ENCODE measurements at regions not wholly inside any gene's neighbourhood (a gene's known extent, or its start where the extent isn't known, plus 50 kb on each side); places are given as distances from the start of the nearest gene placed in this dataset.
A peak's percentile ranks its signal among the peaks of the same experiment; 100 is the strongest.
"Not testable (repeated sequence)": the region's sequence is repeated elsewhere in the genome, so short reads cannot be mapped to it uniquely, and the experiment has no call there.

- not testable (repeated sequence) for DNase-seq
Observed at GRCh38 chr10:46645110-46645509, 66.2 kb downstream of the SYT15 start.

- DNase-seq: not testable (repeated sequence)
Observed at GRCh38 chr10:46646132-46646531, 67.2 kb downstream of the SYT15 start.

- DNase-seq: not testable (repeated sequence)
Observed at GRCh38 chr10:46650967-46651366, 72.0 kb downstream of the SYT15 start.

- not testable (repeated sequence) for DNase-seq
Observed at GRCh38 chr10:46657437-46657836, 78.5 kb downstream of the SYT15 start.

DNA sequence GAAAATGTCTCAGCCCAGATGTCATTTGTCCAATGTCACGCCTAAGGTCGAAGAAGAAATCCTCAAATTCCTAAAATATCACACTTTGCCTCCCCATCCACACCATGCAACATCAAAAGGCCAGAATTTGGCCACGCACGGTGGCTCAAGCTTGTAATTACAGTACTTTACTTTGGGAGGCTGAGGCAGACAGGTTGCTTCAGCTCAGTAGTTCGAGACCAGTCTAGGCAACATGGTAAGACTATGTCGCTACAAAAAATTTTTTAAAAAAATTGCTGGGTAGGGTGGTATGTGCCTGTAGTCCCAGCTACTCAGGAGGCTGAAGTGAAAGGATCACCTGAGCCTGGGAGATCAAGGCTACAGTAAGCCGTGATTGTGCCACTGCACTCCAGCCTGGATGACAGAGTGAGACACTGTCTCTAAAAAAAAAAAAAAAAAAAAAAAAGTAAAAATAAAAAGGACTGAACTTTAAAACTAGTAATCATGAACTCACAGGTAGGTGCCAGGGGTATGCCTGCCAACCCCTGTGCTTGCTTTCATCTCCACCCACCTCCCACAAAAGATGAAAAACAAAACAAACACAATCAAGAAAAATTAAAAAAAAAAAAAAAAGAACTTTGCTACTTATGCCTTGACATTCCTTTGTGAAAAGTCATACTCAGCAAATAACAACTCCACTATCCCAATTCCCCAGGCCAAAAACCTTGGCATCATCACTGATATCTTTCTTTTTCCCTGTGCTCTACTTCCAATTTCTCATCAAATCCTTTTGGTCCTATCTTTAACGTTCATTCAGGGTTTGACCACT is 81.3 kb downstream of the SYT15 start:
- DNase-seq: not testable (repeated sequence)

DNA sequence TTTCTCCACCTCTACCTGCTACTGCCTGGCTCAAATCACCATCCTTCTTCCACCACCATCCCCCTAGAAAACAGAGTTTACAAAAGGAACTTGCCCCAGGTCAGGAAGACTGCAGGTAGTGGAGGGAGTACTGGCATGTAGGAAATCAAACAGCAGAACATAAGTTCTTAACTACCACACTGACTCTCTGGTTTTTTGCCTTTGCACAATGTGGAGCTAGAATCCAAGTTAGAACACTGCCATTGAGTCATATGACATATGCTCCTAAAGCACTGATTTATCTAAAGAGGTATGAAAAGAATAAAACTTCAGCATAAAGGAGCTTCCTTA is 81.9 kb downstream of the SYT15 start:
- not testable (repeated sequence) for DNase-seq

GRCh38 chr10:46665536-46665935 is 86.6 kb downstream of the SYT15 start:
- not testable (repeated sequence) for DNase-seq

- DNase-seq: not testable (repeated sequence)
Observed at GRCh38 chr10:46668357-46668997, 89.5 kb downstream of the SYT15 start.

GRCh38 chr10:46677836-46678435 is 99.0 kb downstream of the SYT15 start:
- not testable (repeated sequence) for DNase-seq

GRCh38 chr10:46691397-46691796 is 112.5 kb downstream of the SYT15 start:
- not testable (repeated sequence) for DNase-seq

DNA sequence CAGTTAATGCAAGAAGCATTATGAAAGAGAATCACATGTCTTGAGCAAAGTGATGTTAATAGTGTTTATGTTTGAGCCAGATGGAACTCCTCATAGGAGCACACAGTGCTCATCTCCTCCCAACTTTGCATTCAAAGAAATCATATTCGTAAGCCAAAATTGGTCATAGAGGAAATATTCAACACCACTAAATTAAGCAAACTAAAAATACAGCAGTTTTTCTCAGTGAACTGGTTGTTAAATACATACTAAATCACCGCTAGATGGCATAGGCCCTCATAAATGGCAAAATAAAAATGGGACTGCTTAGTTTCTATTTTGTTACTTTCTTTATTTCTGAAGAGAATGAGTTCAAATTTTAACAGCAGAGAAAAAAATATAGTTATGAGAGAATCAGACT is 114.3 kb downstream of the SYT15 start:
- DNase-seq: not testable (repeated sequence)

GRCh38 chr10:46717264-46717663 is 138.3 kb downstream of the SYT15 start:
- not testable (repeated sequence) for DNase-seq

GRCh38 chr10:46718014-46718413 is 139.1 kb downstream of the SYT15 start:
- not testable (repeated sequence) for DNase-seq

DNA sequence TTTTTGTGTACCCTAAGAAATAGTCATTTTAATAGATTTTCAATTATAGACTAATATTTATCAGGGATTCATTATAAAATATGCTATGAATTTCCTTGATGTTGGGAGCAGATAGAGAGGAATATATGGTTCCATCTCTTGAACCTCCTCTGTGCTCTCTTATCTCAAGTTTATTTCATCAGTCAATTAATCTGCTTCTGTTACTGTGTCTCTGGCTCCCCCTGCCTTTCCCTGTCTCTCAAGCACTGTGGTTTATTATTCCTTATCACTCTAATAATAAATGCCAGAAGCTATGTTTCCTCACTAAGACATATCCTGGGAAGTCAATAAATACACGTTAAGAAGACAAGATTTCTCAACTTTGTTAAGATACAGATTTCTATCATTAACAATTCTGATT is 141.5 kb downstream of the SYT15 start:
- peak; percentile 64 for DNase-seq

GRCh38 chr10:46720811-46721518 is 142.0 kb downstream of the SYT15 start:
- not testable (repeated sequence) for DNase-seq

DNA sequence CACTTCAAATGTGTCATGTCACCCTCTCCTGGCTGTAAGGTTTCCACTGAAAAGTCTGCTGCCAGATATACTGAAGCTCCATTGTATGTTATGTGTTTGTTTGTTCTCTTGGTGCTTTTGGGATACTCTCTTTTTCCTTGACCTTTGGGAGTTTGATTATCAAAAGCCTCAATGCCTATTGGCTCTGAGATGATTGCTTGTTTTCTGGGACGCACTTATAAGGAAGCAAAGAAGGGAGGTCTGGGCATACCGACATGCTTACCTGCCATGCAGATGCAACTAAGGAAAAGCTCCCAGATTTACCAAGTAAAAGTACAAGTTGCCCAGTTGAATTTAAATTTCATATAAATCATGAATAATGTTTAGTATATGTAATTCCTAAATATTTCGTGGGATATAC is 145.3 kb downstream of the SYT15 start:
- not testable (repeated sequence) for DNase-seq

DNA sequence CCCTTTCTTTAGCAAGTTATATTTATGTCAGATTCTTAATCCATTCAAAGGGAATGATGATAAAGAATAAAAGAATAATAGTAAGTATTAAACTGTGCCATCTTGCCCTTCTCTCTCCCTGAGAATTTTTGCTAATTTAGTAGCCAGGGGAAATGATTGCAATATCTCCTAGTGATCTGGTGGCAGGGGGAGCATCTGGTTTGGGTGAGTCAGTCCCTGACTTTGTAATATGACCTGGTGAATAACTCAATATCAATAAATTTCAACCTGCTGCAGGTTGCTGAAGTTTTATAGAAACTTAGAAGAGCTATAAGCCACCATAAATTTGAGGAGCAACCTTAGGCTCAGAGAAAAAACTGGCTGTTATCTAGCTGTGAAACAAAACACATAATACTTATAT is 149.4 kb downstream of the SYT15 start:
- not testable (repeated sequence) for DNase-seq

DNA sequence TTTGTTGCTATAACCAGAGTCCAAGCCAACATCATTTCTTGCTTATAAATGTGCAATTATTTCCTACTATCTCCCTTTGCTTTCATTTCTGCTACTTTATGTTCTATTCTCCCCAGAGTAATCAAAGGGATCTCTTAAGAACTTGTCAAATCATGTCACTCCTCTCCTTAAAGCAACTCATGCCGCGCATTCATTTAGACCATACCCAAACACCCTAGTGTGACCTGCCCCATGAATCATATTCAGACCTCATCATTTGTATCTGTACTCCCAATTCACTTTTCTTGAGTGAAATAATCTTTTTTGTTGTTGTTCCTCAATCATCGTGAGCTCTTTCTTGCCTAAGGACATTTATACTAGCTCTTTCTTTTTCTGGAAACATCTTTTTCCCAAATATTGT is 151.8 kb downstream of the SYT15 start:
- not testable (repeated sequence) for DNase-seq

GRCh38 chr10:46733635-46734261 is 154.8 kb downstream of the SYT15 start:
- DNase-seq: not testable (repeated sequence)

- peak; percentile 3 for DNase-seq
Observed at GRCh38 chr10:46734262-46734642, 155.3 kb downstream of the SYT15 start.

- not testable (repeated sequence) for DNase-seq
Observed at GRCh38 chr10:46739919-46740318, 161.0 kb downstream of the SYT15 start.

DNA sequence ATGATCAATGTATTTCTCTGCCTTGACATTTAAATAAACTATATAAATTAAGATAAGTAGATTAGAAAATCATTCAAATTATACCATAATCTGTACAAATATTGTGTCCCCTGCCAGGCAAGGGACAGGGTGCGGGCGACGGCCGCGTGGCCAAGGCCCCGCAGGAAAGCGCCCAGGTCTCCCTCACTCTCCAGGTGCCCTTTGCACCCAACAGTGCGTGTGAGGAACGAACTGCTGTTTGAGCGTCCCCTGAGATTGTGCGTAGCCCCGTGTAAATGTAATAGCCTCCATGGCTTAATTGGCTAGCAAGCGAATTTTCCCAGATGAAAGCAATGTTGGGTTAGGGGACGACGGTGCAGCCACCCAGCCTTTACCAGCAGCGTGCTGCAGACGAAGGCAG is 161.4 kb downstream of the SYT15 start:
- DNase-seq: not testable (repeated sequence)

DNA sequence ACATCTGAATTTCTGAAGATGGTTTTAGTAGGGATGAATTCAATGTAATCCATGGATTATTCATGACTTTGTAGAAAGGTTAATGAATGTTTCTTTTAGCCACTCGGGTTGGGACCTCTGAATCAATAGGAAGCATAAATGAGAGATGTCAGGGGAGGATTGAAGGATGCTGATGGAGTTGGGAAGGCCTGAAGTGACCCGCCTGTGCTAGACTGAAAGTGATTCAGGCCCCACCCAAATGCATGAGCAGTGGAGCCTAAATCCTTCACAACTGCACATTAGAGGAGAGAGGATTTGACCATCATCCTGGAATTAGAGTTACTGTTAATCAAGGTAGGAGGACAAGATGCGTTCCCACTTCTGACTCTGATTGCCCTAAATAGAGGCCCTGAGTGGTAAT is 162.2 kb upstream of the PTPN20 start:
- not testable (repeated sequence) for DNase-seq

All from hematopoietic multipotent progenitor cell treated with erythropoietin and hydrocortisone succinate and interleukin-3 and kit ligand, for 4 days (in vitro differentiated cells).